Liver (tissue), 7 donors: ENCODE measurements at regions not wholly inside any gene's neighbourhood (a gene's known extent, or its start where the extent isn't known, plus 50 kb on each side); places are given as distances from the start of the nearest gene placed in this dataset.
"Not testable (repeated sequence)": the region's sequence is repeated elsewhere in the genome, so short reads cannot be mapped to it uniquely, and the experiment has no call there.

ENCODE experiments used
- DNase-seq: peaks from one replicate; pipeline ENCODE4 v3.0.0-alpha.2; 2017; ENCODE audit warnings: low spot score
- H3K27ac ChIP-seq, 2 donors: one replicate each; pipeline ENCODE4 v1.7.0; 2013; ENCODE audit warnings: inconsistent platforms in 2 of 2, low read length in 2 of 2, control low read depth in 1 of 2, low read depth in 1 of 2, mild to moderate bottlenecking in 1 of 2
- H3K27me3 ChIP-seq, 4 donors: one replicate each; pipeline versions ENCODE4 v1.6.1 to v1.7.0; 2013; ENCODE audit warnings: low read length in 3 of 4, inconsistent platforms in 1 of 4, mild to moderate bottlenecking in 1 of 4, moderate library complexity in 1 of 4; ENCODE audit not compliant: control insufficient read depth in 4 of 4, insufficient read depth in 4 of 4
- H3K36me3 ChIP-seq, 4 donors: one replicate each; pipeline versions ENCODE4 v1.6.1 to v1.7.0; 2013; ENCODE audit warnings: low read length in 3 of 4, mild to moderate bottlenecking in 3 of 4, low read depth in 1 of 4, moderate library complexity in 1 of 4; ENCODE audit not compliant: control insufficient read depth in 4 of 4, insufficient read depth in 3 of 4
- H3K4me1 ChIP-seq, 4 donors: one replicate each; pipeline versions ENCODE4 v1.6.1 to v1.7.0; 2013; ENCODE audit warnings: low read length in 3 of 4, mild to moderate bottlenecking in 3 of 4, moderate library complexity in 1 of 4; ENCODE audit not compliant: control insufficient read depth in 4 of 4, insufficient read depth in 4 of 4
- H3K4me3 ChIP-seq, 3 donors: one replicate each; pipeline versions ENCODE4 v1.6.1 to v1.7.0; 2013; ENCODE audit warnings: low read length in 3 of 3, control low read depth in 1 of 3, low read depth in 1 of 3, mild to moderate bottlenecking in 1 of 3
- H3K9ac ChIP-seq, 2 donors: one replicate each; pipeline ENCODE4 v1.7.0; 2013; ENCODE audit warnings: low read length in 2 of 2, mild to moderate bottlenecking in 2 of 2, moderate library complexity in 2 of 2, control low read depth in 1 of 2, low read depth in 1 of 2
- H3K9me3 ChIP-seq, 4 donors: one replicate each; pipeline versions ENCODE4 v1.6.1 to v1.7.0; 2013; ENCODE audit warnings: low read length in 3 of 4; ENCODE audit not compliant: control insufficient read depth in 4 of 4
- ATF3 ChIP-seq: IDR thresholded peaks from 2 replicates; pipeline ENCODE4 v1.6.1; 2016; ENCODE audit warnings: antibody characterized with exemption
- EGR1 ChIP-seq, 2 donors: IDR thresholded peaks; 2 replicates each; pipeline ENCODE4 v1.6.1; 2016 to 2018; ENCODE audit warnings: antibody characterized with exemption in 2 of 2, low read depth in 2 of 2
- FOXA1 ChIP-seq: IDR thresholded peaks from 2 replicates; pipeline ENCODE4 v1.6.1; 2016; ENCODE audit warnings: antibody characterized with exemption
- FOXA2 ChIP-seq: IDR thresholded peaks from 2 replicates; pipeline ENCODE4 v1.6.1; 2016; ENCODE audit warnings: antibody characterized with exemption
- JUND ChIP-seq, 2 donors: IDR thresholded peaks; 2 replicates each; pipeline ENCODE4 v1.6.1; 2016; ENCODE audit warnings: antibody characterized with exemption in 2 of 2
- MAX ChIP-seq: IDR thresholded peaks from 2 replicates; pipeline ENCODE4 v1.6.1; 2016; ENCODE audit warnings: antibody characterized with exemption
- RAD21 ChIP-seq, 2 donors: IDR thresholded peaks; 2 replicates each; pipeline ENCODE4 v1.6.1; 2016; ENCODE audit warnings: antibody characterized with exemption in 2 of 2, mild to moderate bottlenecking in 2 of 2
- REST ChIP-seq: IDR thresholded peaks from 2 replicates; pipeline ENCODE4 v1.6.1; 2016; ENCODE audit warnings: antibody characterized with exemption, mild to moderate bottlenecking
- YY1 ChIP-seq: IDR thresholded peaks from 2 replicates; pipeline ENCODE4 v1.6.1; 2016; ENCODE audit warnings: antibody characterized with exemption, mild to moderate bottlenecking
- WGBS: extraction: QIAGEN DNeasy Blood & Tissue Kit; methylation state at CpG from one replicate; pipeline ENCODE4 v1.1.7; 2013; 5-methylcytosine and 5-hydroxymethylcytosine counted together
- donor health status: healthy.
- donor health status: healthy.
- donor health status: healthy.
- donor health status: healthy.

- H3K9me3 ChIP-seq, result no peaks in the 10 kb centered on the region
- H3K4me1 ChIP-seq, result peaks cover 3 to 6% (median 4%) of the 10 kb centered on the region in 4 donors
- WGBS, result 96% methylated on average over 15 of the region's 15 CpGs
- no peak for DNase-seq
- H3K36me3 ChIP-seq, result no peaks in the 10 kb centered on the region
- H3K9ac ChIP-seq, result no peak overlapping the region
- no peak overlapping the region for H3K4me3 ChIP-seq
- TF ChIP-seq ATF3 (no peak), REST (no peak), FOXA2 (no peak), EGR1 (IDR thresholded peaks at IDR 0.05; ENCODE audit: low read depth in 2 of 2) (no peak)
- no peaks in the 10 kb centered on the region for H3K27me3 ChIP-seq
- H3K27ac ChIP-seq, result no peak overlapping the region
Observed at GRCh38 chr2:20113004-20113796, 61.8 kb upstream of the LAPTM4A start.

GRCh38 chr2:20112361-20112760, 60.9 kb upstream of the LAPTM4A start:
- H3K27ac ChIP-seq, H3K36me3 ChIP-seq, DNase-seq, H3K4me1 ChIP-seq, H3K9me3 ChIP-seq, H3K4me3 ChIP-seq, H3K27me3 ChIP-seq, H3K9ac ChIP-seq: not testable (repeated sequence)
- 92% methylated on average over 9 of the region's 9 CpGs for WGBS

- Histone ChIP-seq H3K27ac (no peak overlapping the region), H3K27me3 (no peaks in the 10 kb centered on the region), H3K36me3 (no peaks in the 10 kb centered on the region), H3K4me1 (peaks cover 3 to 6% (median 5%) of the 10 kb centered on the region in 4 donors), H3K4me3 (no peak overlapping the region), H3K9me3 (no peaks in the 10 kb centered on the region), H3K9ac (no peak overlapping the region)
- WGBS, result 88% methylated on average over 10 of the region's 10 CpGs
- DNase-seq, result no peak
- TF ChIP-seq JUND (IDR thresholded peaks at IDR 0.05) (no peak), MAX (no peak), FOXA1 (no peak), RAD21 (IDR thresholded peaks at IDR 0.05) (no peak), FOXA2 (no peak), YY1 (no peak)
Observed at GRCh38 chr2:20111311-20112131, 60.1 kb upstream of the LAPTM4A start.
